ENCODE measurements at regions not wholly inside any gene's neighbourhood (a gene's known extent, or its start where the extent isn't known, plus 50 kb on each side); places are given as distances from the start of the nearest gene placed in this dataset.

- no peak overlapping the region for H3K4me3 ChIP-seq (ENCODE audit: low read depth, low read length)
- in situ Hi-C loops (cut with HindIII; ENCODE audit: low sequenced_read_pairs) = loop anchor here (25.0 kb wide), 1 partner anchor 98 kb away; the partner anchor contains the start of gene MBNL2
- TF ChIP-seq, protein P1, sequence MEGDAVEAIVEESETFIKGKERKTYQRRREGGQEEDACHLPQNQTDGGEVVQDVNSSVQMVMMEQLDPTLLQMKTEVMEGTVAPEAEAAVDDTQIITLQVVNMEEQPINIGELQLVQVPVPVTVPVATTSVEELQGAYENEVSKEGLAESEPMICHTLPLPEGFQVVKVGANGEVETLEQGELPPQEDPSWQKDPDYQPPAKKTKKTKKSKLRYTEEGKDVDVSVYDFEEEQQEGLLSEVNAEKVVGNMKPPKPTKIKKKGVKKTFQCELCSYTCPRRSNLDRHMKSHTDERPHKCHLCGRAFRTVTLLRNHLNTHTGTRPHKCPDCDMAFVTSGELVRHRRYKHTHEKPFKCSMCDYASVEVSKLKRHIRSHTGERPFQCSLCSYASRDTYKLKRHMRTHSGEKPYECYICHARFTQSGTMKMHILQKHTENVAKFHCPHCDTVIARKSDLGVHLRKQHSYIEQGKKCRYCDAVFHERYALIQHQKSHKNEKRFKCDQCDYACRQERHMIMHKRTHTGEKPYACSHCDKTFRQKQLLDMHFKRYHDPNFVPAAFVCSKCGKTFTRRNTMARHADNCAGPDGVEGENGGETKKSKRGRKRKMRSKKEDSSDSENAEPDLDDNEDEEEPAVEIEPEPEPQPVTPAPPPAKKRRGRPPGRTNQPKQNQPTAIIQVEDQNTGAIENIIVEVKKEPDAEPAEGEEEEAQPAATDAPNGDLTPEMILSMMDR (IDR thresholded peaks at IDR 0.05; ENCODE audit: low read depth, low read length) = no peak
- DNase-seq (ENCODE audit: low read depth, low spot score) = no peak
Observed at GRCh38 chr13:97114651-97115050, 107.5 kb upstream of the MBNL2 start.

- TF ChIP-seq, protein P1 (IDR thresholded peaks at IDR 0.05; ENCODE audit: low read depth, low read length) = no peak
- peak; percentile 70 for DNase-seq (ENCODE audit: low read depth, low spot score)
- H3K4me3 ChIP-seq (ENCODE audit: low read depth, low read length) = no peak overlapping the region
- in situ Hi-C loops (cut with HindIII; ENCODE audit: low sequenced_read_pairs) = loop anchor here (25.0 kb wide), 1 partner anchor 96 kb away; the partner anchor contains the start of gene MBNL2
Observed at GRCh38 chr13:97116754-97117153, 105.4 kb upstream of the MBNL2 start.

DNA sequence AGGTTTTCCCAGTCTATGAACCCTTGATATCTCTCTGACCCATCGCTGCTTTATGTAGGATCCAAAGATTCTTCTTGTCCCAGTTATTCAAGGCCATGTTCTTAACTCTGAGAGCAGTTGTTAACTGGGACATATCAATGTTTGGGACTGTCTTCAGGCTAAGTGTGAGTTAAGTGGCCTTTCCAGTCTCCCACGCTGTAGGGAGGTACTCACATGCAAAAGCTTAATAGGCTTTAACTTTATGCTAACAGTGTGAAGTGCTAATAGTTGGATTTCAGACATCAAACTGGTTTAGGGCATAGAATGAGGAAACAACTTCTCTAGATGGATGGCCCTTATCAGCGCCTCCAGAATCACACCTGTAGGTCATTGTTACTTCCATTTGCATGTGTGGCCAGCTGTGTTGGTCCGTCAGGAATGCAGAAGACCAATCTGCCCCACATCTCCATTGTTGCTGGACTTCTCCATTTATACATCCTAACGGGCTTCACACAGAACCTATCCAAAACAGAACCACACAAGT is 104.7 kb upstream of the MBNL2 start:
- in situ Hi-C loops (cut with HindIII; ENCODE audit: low sequenced_read_pairs) = loop anchor here (25.0 kb wide), 1 partner anchor 95 kb away; the partner anchor contains the start of gene MBNL2
- H3K4me3 ChIP-seq (ENCODE audit: low read depth, low read length) = no peak overlapping the region
- DNase-seq (ENCODE audit: low read depth, low spot score) = no peak
- TF ChIP-seq, protein P1 (IDR thresholded peaks at IDR 0.05; ENCODE audit: low read depth, low read length) = no peak

GRCh38 chr13:97119943-97120342 is 102.2 kb upstream of the MBNL2 start:
- DNase-seq (ENCODE audit: low read depth, low spot score) = no peak
- TF ChIP-seq, protein P1 (IDR thresholded peaks at IDR 0.05; ENCODE audit: low read depth, low read length) = no peak
- in situ Hi-C loops (cut with HindIII; ENCODE audit: low sequenced_read_pairs) = loop anchor here (25.0 kb wide), 1 partner anchor 92 kb away; the partner anchor contains the start of gene MBNL2
- no peak overlapping the region for H3K4me3 ChIP-seq (ENCODE audit: low read depth, low read length)

DNA sequence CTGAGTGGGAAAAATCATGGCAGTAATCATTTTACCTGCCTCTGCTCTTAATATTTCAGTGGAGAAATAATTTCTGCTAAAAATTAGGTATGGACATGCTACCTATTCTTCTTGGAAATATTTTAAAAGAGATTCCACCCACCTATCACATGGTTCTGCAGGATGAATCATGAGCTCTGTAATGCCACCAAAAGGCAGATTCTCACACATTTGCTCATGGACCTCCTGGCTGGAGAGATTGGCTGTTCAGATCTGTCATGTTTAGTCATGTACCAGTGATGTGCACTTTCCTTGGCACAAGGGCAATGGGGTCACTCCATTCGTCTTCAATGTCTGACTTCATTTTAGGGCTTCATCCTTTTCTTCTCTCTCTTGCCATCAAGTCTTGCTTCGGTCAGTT is 101.8 kb upstream of the MBNL2 start:
- TF ChIP-seq, protein P1 (IDR thresholded peaks at IDR 0.05; ENCODE audit: low read depth, low read length) = no peak
- no peak overlapping the region for H3K4me3 ChIP-seq (ENCODE audit: low read depth, low read length)
- DNase-seq (ENCODE audit: low read depth, low spot score) = no peak
- in situ Hi-C loops (cut with HindIII; ENCODE audit: low sequenced_read_pairs) = loop anchor here (25.0 kb wide), 1 partner anchor 92 kb away; the partner anchor contains the start of gene MBNL2

GRCh38 chr13:97120976-97121375 is 101.2 kb upstream of the MBNL2 start:
- H3K4me3 ChIP-seq (ENCODE audit: low read depth, low read length) = no peak overlapping the region
- no peak for DNase-seq (ENCODE audit: low read depth, low spot score)
- TF ChIP-seq, protein P1 (IDR thresholded peaks at IDR 0.05; ENCODE audit: low read depth, low read length) = no peak
- in situ Hi-C loops (cut with HindIII; ENCODE audit: low sequenced_read_pairs) = loop anchor here (25.0 kb wide), 1 partner anchor 91 kb away; the partner anchor contains the start of gene MBNL2
